Stimulated activated effector memory CD8-positive, alpha-beta T cell treated with anti-CD3 and anti-CD28 coated beads, Interleukin-12 subunit alpha, Interleukin-12 subunit beta, amount 100 ng/mL, for 72 hours (primary cell): ENCODE measurements at regions not wholly inside any gene's neighbourhood (a gene's known extent, or its start where the extent isn't known, plus 50 kb on each side); places are given as distances from the start of the nearest gene placed in this dataset.
"Not testable (repeated sequence)": the region's sequence is repeated elsewhere in the genome, so short reads cannot be mapped to it uniquely, and the experiment has no call there.

ENCODE experiments used
- ATAC-seq: fragments of 150-1000 bp; cut with Tn5 transposase; 2 replicates; pipeline ENCODE4 v1.10.0; 2021
- DNase-seq, 2 donors: peaks; one replicate each; pipeline ENCODE4 v3.0.0; 2021 to 2022; ENCODE audit warnings: low spot score in 2 of 2
- H3K27ac Mint-ChIP-seq: one replicate; pipeline ENCODE4 v1.8.0; 2022; ENCODE audit warnings: mild to moderate bottlenecking, mixed read lengths
- H3K36me3 Mint-ChIP-seq: one replicate; pipeline ENCODE4 v1.8.0; 2022; ENCODE audit warnings: mild to moderate bottlenecking, mixed read lengths
- H3K4me1 Mint-ChIP-seq: one replicate; pipeline ENCODE4 v1.8.0; 2022; ENCODE audit warnings: mixed read lengths
- H3K4me3 Mint-ChIP-seq: one replicate; pipeline ENCODE4 v1.8.0; 2022; ENCODE audit warnings: mild to moderate bottlenecking, mixed read lengths
- H3K9me3 Mint-ChIP-seq: one replicate; pipeline ENCODE4 v1.8.0; 2022; ENCODE audit warnings: mixed read lengths

GRCh38 chr6:134564705-134565104 is 246.8 kb upstream of the SGK1 start:
- H3K36me3 Mint-ChIP-seq = no peaks in the 10 kb centered on the region
- no peak overlapping the region for H3K27ac Mint-ChIP-seq
- H3K4me1 Mint-ChIP-seq = peaks cover 2% of the 10 kb centered on the region
- H3K4me3 Mint-ChIP-seq = no peak overlapping the region
- no peaks in the 10 kb centered on the region for H3K9me3 Mint-ChIP-seq
- ATAC-seq (no peak), DNase-seq (no peak)

- no peak for DNase-seq
- Mint-ChIP-seq H3K27ac (no peak overlapping the region), H3K4me3 (no peak overlapping the region), H3K36me3 (no peaks in the 10 kb centered on the region), H3K9me3 (peaks cover 3% of the 10 kb centered on the region), H3K4me1 (no peaks in the 10 kb centered on the region)
- ATAC-seq = no peak
Measured at GRCh38 chr6:134560019-134560418, 242.1 kb upstream of the SGK1 start.

GRCh38 chr6:134557509-134557908 is 239.6 kb upstream of the SGK1 start:
- peaks cover 3% of the 10 kb centered on the region for H3K9me3 Mint-ChIP-seq
- DNase-seq (no peak), ATAC-seq (no peak)
- no peaks in the 10 kb centered on the region for H3K36me3 Mint-ChIP-seq
- H3K4me1 Mint-ChIP-seq = no peaks in the 10 kb centered on the region
- no peak overlapping the region for H3K27ac Mint-ChIP-seq
- H3K4me3 Mint-ChIP-seq = no peak overlapping the region

- H3K27ac Mint-ChIP-seq = no peak overlapping the region
- no peaks in the 10 kb centered on the region for H3K36me3 Mint-ChIP-seq
- peaks cover 3% of the 10 kb centered on the region for H3K9me3 Mint-ChIP-seq
- H3K4me3 Mint-ChIP-seq = no peak overlapping the region
- no peak for DNase-seq
- no peaks in the 10 kb centered on the region for H3K4me1 Mint-ChIP-seq
- ATAC-seq = no peak
Measured at GRCh38 chr6:134555672-134556071, 237.8 kb upstream of the SGK1 start.

GRCh38 chr6:134553936-134554335 is 236.0 kb upstream of the SGK1 start:
- DNase-seq = no peak
- Mint-ChIP-seq H3K9me3 (peaks cover 3% of the 10 kb centered on the region), H3K36me3 (no peaks in the 10 kb centered on the region), H3K27ac (no peak overlapping the region), H3K4me1 (no peaks in the 10 kb centered on the region), H3K4me3 (no peak overlapping the region)
- no peak for ATAC-seq

- H3K4me1 Mint-ChIP-seq = no peaks in the 10 kb centered on the region
- H3K36me3 Mint-ChIP-seq = no peaks in the 10 kb centered on the region
- no peak overlapping the region for H3K4me3 Mint-ChIP-seq
- no peak for ATAC-seq
- no peak for DNase-seq
- H3K27ac Mint-ChIP-seq = no peak overlapping the region
- no peaks in the 10 kb centered on the region for H3K9me3 Mint-ChIP-seq
Measured at GRCh38 chr6:134551245-134551960, 233.5 kb upstream of the SGK1 start.

GRCh38 chr6:134550604-134551003 is 232.7 kb upstream of the SGK1 start:
- no peak overlapping the region for H3K27ac Mint-ChIP-seq
- ATAC-seq (no peak), DNase-seq (no peak)
- no peak overlapping the region for H3K4me3 Mint-ChIP-seq
- H3K4me1 Mint-ChIP-seq = no peaks in the 10 kb centered on the region
- no peaks in the 10 kb centered on the region for H3K36me3 Mint-ChIP-seq
- H3K9me3 Mint-ChIP-seq = no peaks in the 10 kb centered on the region

- no peaks in the 10 kb centered on the region for H3K4me1 Mint-ChIP-seq
- H3K27ac Mint-ChIP-seq = no peak overlapping the region
- H3K9me3 Mint-ChIP-seq = no peaks in the 10 kb centered on the region
- no peak overlapping the region for H3K4me3 Mint-ChIP-seq
- no peak for DNase-seq
- H3K36me3 Mint-ChIP-seq = no peaks in the 10 kb centered on the region
- ATAC-seq = no peak
Measured at GRCh38 chr6:134549854-134550253, 231.9 kb upstream of the SGK1 start.

GRCh38 chr6:134546962-134547645 is 229.2 kb upstream of the SGK1 start:
- Mint-ChIP-seq H3K4me1 (no peaks in the 10 kb centered on the region), H3K27ac (no peak overlapping the region), H3K9me3 (no peaks in the 10 kb centered on the region), H3K4me3 (no peak overlapping the region), H3K36me3 (no peaks in the 10 kb centered on the region)
- DNase-seq (no peak), ATAC-seq (no peak)

- DNase-seq = no peak
- no peak for ATAC-seq
- H3K9me3 Mint-ChIP-seq = no peaks in the 10 kb centered on the region
- no peaks in the 10 kb centered on the region for H3K36me3 Mint-ChIP-seq
- no peaks in the 10 kb centered on the region for H3K4me1 Mint-ChIP-seq
- H3K4me3 Mint-ChIP-seq = no peak overlapping the region
- no peak overlapping the region for H3K27ac Mint-ChIP-seq
Measured at GRCh38 chr6:134544737-134545136, 226.8 kb upstream of the SGK1 start.

GRCh38 chr6:134543128-134543527 is 225.2 kb upstream of the SGK1 start:
- DNase-seq = no peak
- Mint-ChIP-seq H3K27ac (no peak overlapping the region), H3K9me3 (no peaks in the 10 kb centered on the region), H3K4me3 (no peak overlapping the region), H3K4me1 (no peaks in the 10 kb centered on the region), H3K36me3 (no peaks in the 10 kb centered on the region)
- ATAC-seq = no peak

- no peaks in the 10 kb centered on the region for H3K9me3 Mint-ChIP-seq
- H3K27ac Mint-ChIP-seq = no peak overlapping the region
- no peak overlapping the region for H3K4me3 Mint-ChIP-seq
- DNase-seq = no peak
- H3K4me1 Mint-ChIP-seq = no peaks in the 10 kb centered on the region
- ATAC-seq = no peak
- H3K36me3 Mint-ChIP-seq = no peaks in the 10 kb centered on the region
Measured at GRCh38 chr6:134541001-134541400, 223.1 kb upstream of the SGK1 start.

- ATAC-seq (no peak), DNase-seq (no peak)
- H3K36me3 Mint-ChIP-seq = no peaks in the 10 kb centered on the region
- H3K9me3 Mint-ChIP-seq = no peaks in the 10 kb centered on the region
- no peak overlapping the region for H3K27ac Mint-ChIP-seq
- no peaks in the 10 kb centered on the region for H3K4me1 Mint-ChIP-seq
- no peak overlapping the region for H3K4me3 Mint-ChIP-seq
Measured at GRCh38 chr6:134539865-134540323, 222.0 kb upstream of the SGK1 start.

GRCh38 chr6:134537765-134538164 is 219.9 kb upstream of the SGK1 start:
- H3K9me3 Mint-ChIP-seq, H3K4me3 Mint-ChIP-seq, H3K36me3 Mint-ChIP-seq, H3K27ac Mint-ChIP-seq, ATAC-seq, H3K4me1 Mint-ChIP-seq, DNase-seq: not testable (repeated sequence)

- Mint-ChIP-seq H3K4me3 (no peak overlapping the region), H3K9me3 (no peaks in the 10 kb centered on the region), H3K4me1 (peaks cover 5% of the 10 kb centered on the region), H3K36me3 (no peaks in the 10 kb centered on the region), H3K27ac (no peak overlapping the region)
- no peak for DNase-seq
- no peak for ATAC-seq
Measured at GRCh38 chr6:134537146-134537555, 219.2 kb upstream of the SGK1 start.

GRCh38 chr6:134535831-134536230 is 217.9 kb upstream of the SGK1 start:
- peaks cover 5% of the 10 kb centered on the region for H3K4me1 Mint-ChIP-seq
- DNase-seq (no peak), ATAC-seq (no peak)
- H3K4me3 Mint-ChIP-seq = no peak overlapping the region
- no peaks in the 10 kb centered on the region for H3K36me3 Mint-ChIP-seq
- no peaks in the 10 kb centered on the region for H3K9me3 Mint-ChIP-seq
- H3K27ac Mint-ChIP-seq = no peak overlapping the region
